ENCODE measurements at regions not wholly inside any gene's neighbourhood (a gene's known extent, or its start where the extent isn't known, plus 50 kb on each side); places are given as distances from the start of the nearest gene placed in this dataset.
"Not testable (repeated sequence)": the region's sequence is repeated elsewhere in the genome, so short reads cannot be mapped to it uniquely, and the experiment has no call there.

- no peak for DNase-seq
Measured at GRCh38 chr6:48706310-48706709, 595.3 kb upstream of the PTCHD4 start.

GRCh38 chr6:48701572-48701971 is 590.6 kb upstream of the PTCHD4 start:
- no peak for DNase-seq

- no peak for DNase-seq
Measured at GRCh38 chr6:48695872-48696271, 584.9 kb upstream of the PTCHD4 start.

- no peak for DNase-seq
Measured at GRCh38 chr6:48691420-48691819, 580.4 kb upstream of the PTCHD4 start.

- no peak for DNase-seq
Measured at GRCh38 chr6:48689498-48689897, 578.5 kb upstream of the PTCHD4 start.

DNA sequence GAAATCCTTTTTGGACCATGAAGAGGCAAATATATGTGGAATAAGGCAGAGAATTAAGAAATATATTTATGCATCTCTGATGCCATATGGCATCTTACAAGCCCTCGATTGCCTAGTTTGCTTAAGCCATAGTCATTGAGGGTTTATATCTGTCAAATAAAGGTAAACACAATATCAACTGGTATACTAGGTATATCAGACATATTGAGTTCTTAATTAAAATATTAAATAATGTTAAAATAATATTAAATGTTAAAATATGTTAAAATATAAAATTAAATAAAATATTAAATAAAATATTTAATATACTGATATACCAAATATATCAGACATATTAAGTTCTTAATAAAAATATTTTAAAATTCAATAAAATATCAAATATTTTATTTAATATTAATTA is 567.4 kb upstream of the PTCHD4 start:
- DNase-seq: no peak

DNA sequence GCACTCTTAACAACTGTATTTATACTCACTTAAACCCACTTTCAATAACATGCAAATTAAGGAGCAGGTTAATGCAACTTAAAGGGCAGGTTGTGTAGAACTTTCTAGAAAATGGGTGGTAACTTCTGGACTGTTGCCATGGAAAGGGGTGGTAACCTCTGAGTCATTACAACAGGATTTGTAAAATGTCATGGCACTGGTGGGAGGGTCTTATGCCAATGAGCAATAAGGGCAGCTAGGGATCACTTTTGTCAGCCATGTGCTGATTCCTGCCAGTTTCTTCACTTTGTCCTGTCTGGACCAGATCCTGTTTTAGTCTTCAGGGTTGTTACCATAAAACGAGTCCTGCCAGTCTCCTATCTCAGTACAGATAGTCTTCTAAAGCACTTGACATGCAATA is 560.5 kb upstream of the PTCHD4 start:
- no peak for DNase-seq

DNA sequence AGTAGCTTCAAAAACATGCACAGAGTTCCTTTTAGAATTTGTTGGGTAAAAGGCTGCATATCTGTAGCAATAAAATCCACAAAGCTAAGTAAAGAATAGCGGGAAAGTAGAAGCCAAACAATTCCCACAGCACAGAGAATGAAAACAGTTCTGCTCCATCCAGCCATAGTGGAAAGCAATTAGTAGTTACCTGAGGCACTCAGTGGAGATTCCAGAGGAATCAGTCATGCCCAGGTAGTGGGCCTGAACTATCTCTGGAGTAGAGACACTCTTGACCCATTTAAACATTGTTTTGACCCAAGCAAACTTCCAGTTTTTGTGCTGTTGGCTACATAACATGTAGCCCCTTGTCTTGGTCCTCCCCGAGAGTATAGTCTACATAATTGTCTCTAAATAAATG is 559.5 kb upstream of the PTCHD4 start:
- no peak for DNase-seq

- DNase-seq: no peak
Measured at GRCh38 chr6:48667797-48668196, 556.8 kb upstream of the PTCHD4 start.

DNA sequence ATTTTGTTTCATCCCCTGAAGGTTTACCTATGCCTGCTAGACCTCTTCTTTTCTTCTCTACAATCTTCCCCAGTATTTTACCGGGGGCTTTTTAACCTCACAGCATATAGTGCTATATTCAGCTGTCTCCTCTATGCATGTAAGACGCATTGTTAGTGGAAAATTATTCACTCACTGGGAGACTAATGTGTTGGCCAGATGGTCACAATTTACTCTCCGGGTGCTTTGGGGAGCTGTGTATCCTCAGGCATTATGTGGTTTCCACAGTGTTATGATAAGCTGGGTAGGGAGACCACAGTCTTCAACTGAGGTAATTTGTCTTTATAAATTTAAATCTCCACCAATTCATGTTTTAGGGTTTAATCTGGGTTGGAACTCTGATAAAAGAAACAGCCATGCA is 553.8 kb upstream of the PTCHD4 start:
- DNase-seq: no peak

GRCh38 chr6:48658915-48659314 is 547.9 kb upstream of the PTCHD4 start:
- no peak for DNase-seq

DNA sequence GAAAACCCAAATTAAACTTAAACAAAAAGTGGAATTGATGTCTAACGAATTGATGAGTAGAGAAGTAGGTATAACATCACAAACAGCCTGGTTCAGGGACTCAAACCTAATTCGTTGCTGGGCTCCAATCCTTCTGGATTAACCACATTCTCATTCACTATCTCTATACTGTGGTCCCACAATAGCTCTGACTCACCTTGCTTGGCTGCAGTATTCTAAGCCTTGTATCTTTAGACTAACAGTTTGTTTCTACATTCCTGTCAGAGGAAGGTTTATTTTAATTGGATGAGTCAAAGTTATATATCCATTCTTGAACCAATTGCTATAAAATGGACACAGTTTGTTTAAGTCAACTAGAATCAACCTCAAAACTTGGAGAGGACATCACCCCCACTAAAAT is 530.5 kb upstream of the PTCHD4 start:
- DNase-seq: no peak

- DNase-seq: not testable (repeated sequence)
Measured at GRCh38 chr6:48638796-48639195, 527.8 kb upstream of the PTCHD4 start.

DNA sequence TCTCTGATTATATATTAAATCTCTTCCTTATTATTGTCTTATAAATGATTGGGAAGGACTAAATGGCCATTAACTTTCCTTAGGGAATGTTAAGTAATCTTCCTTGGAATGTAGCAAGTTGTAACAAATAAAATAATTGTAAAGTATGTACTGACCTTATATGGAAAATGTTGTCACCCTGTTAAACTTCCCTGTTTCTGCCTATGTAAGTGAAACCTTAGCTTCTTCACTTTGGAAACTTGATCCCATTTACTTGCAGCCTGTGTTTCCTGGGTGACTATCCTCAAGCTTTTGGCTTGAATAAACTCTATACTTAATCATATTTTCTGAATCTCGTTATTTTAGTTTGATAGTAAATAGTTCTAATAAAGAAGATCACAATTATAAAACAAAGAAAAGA is 519.5 kb upstream of the PTCHD4 start:
- no peak for DNase-seq

DNA sequence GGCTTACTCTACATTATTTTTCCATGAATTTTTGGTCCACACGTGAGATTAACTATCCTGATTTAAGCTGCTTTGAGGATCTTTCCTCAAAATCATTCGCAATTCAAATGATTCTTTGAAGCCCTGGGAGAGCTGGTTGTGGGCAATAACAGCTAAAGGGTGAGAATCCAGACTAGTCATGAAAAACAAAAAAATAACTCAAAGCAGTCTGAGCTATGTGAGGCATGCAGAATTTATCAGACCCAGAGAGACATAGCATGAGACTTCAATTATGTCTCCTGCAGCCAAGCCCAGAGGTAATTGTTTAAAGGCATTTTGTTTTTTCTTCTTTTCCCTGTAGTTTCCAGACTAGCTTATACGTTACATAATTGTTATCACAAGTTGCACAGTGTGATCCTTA is 517.3 kb upstream of the PTCHD4 start:
- DNase-seq: no peak

GRCh38 chr6:48626421-48626820 is 515.4 kb upstream of the PTCHD4 start:
- DNase-seq: no peak

GRCh38 chr6:48624631-48625030 is 513.6 kb upstream of the PTCHD4 start:
- DNase-seq: no peak

DNA sequence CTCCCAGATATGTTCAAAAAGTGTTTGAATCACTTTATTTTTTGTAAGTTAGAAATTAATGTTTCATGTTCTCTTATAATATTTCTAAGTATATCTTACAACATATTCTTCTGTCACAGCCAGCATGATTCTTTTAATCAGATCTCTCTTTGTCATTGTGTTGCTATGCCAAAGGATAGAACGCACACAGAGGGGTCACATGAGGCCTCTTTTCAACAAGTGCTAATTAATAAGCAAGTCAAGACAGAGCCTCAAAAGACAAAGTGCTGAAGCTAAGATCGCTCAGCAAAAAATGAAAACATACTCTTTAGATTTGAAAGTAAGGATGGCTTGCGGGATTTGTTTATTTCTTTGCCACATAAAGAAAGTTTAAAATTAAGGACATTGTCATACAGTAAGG is 508.8 kb upstream of the PTCHD4 start:
- no peak for DNase-seq

DNA sequence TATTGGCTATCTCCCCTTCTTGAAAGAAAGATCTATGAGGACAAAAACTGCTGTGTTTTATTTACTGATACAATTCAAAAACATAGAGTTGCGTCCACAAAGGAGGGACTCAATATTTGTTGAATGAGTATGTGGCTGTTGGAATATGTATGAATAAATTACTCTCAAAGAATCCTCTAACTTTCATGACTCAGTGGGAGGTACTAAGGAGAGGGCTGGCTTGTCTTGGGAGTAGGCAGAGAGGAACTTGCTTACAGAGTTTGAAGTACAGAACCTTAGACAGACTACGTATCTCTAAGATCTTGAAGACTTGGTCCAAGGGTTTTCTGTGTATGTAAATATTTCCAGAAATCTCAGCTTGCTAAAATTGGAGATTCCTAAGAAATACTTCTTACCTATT is 504.0 kb upstream of the PTCHD4 start:
- no peak for DNase-seq

- DNase-seq: no peak
Measured at GRCh38 chr6:48614326-48614725, 503.3 kb upstream of the PTCHD4 start.

DNA sequence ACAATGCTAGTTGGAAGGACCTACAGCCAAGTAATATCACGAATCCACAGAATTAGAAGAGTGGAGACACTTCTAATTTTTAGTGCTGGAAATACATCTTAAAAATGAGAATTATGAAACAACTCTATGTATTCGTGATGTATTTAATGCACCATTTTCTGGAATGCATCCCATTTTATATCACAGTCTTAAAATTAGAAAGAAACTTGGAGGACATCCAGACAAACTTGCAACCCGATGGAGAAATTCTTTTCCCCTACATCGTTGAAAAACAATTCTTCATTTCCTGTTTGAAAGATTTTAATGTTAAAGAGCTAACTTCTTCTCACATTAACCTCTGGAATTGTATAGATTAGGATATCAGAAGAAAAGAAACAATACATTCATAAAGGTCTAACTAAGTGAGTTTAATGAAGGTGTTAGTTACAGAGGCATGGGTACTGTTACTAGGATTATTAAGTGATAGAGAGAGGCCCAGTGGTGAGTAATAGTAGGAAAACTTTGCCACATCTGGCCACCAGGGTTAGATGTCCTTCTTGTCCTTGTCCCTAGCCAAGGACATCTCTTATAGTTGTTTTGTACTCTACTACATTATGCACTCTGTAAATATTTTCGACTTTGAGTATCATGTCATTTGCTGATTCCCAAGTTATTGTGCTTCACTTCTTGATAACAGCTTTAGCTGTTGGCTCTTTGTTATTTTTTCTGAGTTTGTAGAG is 502.4 kb upstream of the PTCHD4 start:
- no peak for DNase-seq

DNA sequence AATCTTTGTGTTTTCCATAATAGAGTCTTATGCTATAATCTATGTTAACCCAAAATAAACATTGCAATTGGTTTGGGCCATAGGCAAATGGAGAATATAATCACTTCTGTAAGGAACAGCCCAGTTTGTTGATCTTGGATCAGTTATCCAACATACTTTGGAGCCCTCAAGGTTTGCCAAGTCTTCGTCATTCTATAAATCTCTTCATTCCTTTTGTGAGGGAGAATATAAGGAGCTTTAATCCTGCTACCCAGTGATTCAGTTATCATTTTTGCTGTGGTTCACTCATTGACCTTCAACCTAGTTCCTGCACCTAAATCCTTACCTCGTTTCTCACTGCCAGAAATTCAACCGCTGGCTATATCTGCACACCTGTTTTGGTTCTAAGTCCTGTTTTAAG is 500.3 kb upstream of the PTCHD4 start:
- DNase-seq: no peak

GRCh38 chr6:48610846-48611245 is 499.8 kb upstream of the PTCHD4 start:
- no peak for DNase-seq

- DNase-seq: no peak
Measured at GRCh38 chr6:48606618-48607017, 495.6 kb upstream of the PTCHD4 start.

- DNase-seq: no peak
Measured at GRCh38 chr6:48597951-48598350, 487.0 kb upstream of the PTCHD4 start.

DNA sequence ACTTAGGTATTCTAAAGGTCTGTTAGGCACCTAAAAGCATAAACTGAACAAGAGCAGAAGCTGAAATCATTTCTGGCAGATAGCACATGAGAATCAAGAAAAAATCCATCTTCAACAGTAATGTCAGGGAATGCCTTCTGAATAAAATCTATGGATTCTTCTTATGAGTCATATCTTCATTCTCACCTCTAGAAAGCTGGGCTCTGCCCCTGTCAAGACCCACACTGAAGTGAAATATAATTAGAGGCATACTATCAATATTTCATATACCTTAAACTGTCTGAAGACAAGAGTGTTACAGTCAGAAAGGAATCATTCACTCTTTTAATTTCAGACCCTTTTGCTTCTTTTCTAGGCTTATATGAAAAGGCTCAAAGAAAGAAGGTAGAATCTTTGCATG is 485.8 kb upstream of the PTCHD4 start:
- DNase-seq: no peak
